Smooth muscle cell (in vitro differentiated cells): ENCODE measurements at regions not wholly inside any gene's neighbourhood (a gene's known extent, or its start where the extent isn't known, plus 50 kb on each side); places are given as distances from the start of the nearest gene placed in this dataset.

Experiments used
- DNase-seq: peaks from one replicate; lab custom pipeline; 2025; ENCODE audit not compliant: unreplicated experiment; lab: John Stamatoyannopoulos, UW
- H2AFZ ChIP-seq: fragments of 200-600 bp; sonication (generic); 2 replicates; pipeline ENCODE4 v1.6.0; 2016; ENCODE audit warnings: antibody characterized with exemption, low read depth, mild to moderate bottlenecking
- H3F3A ChIP-seq: fragments of 200-600 bp; sonication (generic); 2 replicates; pipeline ENCODE4 v1.6.0; 2017; ENCODE audit warnings: antibody characterized with exemption, low read depth
- H3K27ac ChIP-seq: fragments of 200-600 bp; sonication (generic); 2 replicates; pipeline ENCODE4 v1.5.1; 2016; ENCODE audit warnings: low read depth, mild to moderate bottlenecking
- H3K27me3 ChIP-seq: fragments of 200-600 bp; sonication (generic); 2 replicates; pipeline ENCODE4 v1.6.1; 2016; ENCODE audit warnings: low read depth, mild to moderate bottlenecking
- H3K36me3 ChIP-seq: fragments of 200-600 bp; sonication (generic); 2 replicates; pipeline ENCODE4 v1.5.1; 2016; ENCODE audit warnings: low read depth
- H3K4me1 ChIP-seq: fragments of 200-600 bp; sonication (generic); 2 replicates; pipeline ENCODE4 v1.5.1; 2016; ENCODE audit warnings: low read depth
- H3K4me2 ChIP-seq: fragments of 200-600 bp; sonication (generic); 2 replicates; pipeline ENCODE4 v1.6.0; 2016; ENCODE audit warnings: mild to moderate bottlenecking
- H3K4me3 ChIP-seq: fragments of 200-600 bp; sonication (generic); 2 replicates; pipeline ENCODE4 v1.5.1; 2016; ENCODE audit warnings: mild to moderate bottlenecking
- H3K79me2 ChIP-seq: fragments of 200-600 bp; sonication (generic); 2 replicates; pipeline ENCODE4 v1.6.0; 2016; ENCODE audit warnings: low read depth, mild to moderate bottlenecking
- H3K9ac ChIP-seq: fragments of 200-600 bp; sonication (generic); 2 replicates; pipeline ENCODE4 v1.6.0; 2016; ENCODE audit warnings: low read depth
- H3K9me3 ChIP-seq: fragments of 200-600 bp; sonication (generic); replicated peaks from 2 replicates; pipeline ENCODE4 v1.5.1; 2016; ENCODE audit warnings: low read depth
- H4K20me1 ChIP-seq: fragments of 200-600 bp; sonication (generic); 2 replicates; pipeline ENCODE4 v1.6.0; 2016; ENCODE audit warnings: low read depth
- CTCF ChIP-seq: fragments of 200-600 bp; sonication (generic); IDR thresholded peaks from 2 replicates; pipeline ENCODE4 v1.5.1; 2017; ENCODE audit warnings: borderline replicate concordance, mild to moderate bottlenecking, antibody characterized with exemption; ENCODE audit not compliant: insufficient read depth, poor library complexity, severe bottlenecking
- WGBS: methylation state at CpG from one replicate; pipeline ENCODE4 v1.1.7; 2016; ENCODE audit warnings: low lambda C conversion rate; 5-methylcytosine and 5-hydroxymethylcytosine counted together

GRCh38 chr13:82625717-82626116 is 1256.6 kb downstream of the SLITRK1 start:
- DNase-seq, result no peak
- 73% methylated on average over 3 of the region's 3 CpGs for WGBS
- Histone ChIP-seq H3K79me2 (no peaks in the 10 kb centered on the region), H3K4me2 (no peak overlapping the region), H3K4me3 (no peak overlapping the region), H3F3A (no peaks in the 10 kb centered on the region), H3K9ac (no peak overlapping the region), H3K36me3 (no peaks in the 10 kb centered on the region), H3K27me3 (no peaks in the 10 kb centered on the region), H2AFZ (no peak overlapping the region), H3K4me1 (no peaks in the 10 kb centered on the region), H3K9me3 (no peaks in the 10 kb centered on the region), H4K20me1 (no peaks in the 10 kb centered on the region), H3K27ac (no peak overlapping the region)
- TF ChIP-seq CTCF, result no peak

- Histone ChIP-seq H2AFZ (peak overlapping the region; percentile 63), H3F3A (no peaks in the 10 kb centered on the region), H3K27ac (no peak overlapping the region), H3K9me3 (no peaks in the 10 kb centered on the region), H3K4me2 (no peak overlapping the region), H3K36me3 (no peaks in the 10 kb centered on the region), H3K4me1 (no peaks in the 10 kb centered on the region), H3K27me3 (no peaks in the 10 kb centered on the region), H3K79me2 (no peaks in the 10 kb centered on the region), H3K9ac (no peak overlapping the region), H4K20me1 (no peaks in the 10 kb centered on the region), H3K4me3 (no peak overlapping the region)
- WGBS, result 75% methylated on average over 1 of the region's 1 CpG
- TF ChIP-seq CTCF, result no peak
- no peak for DNase-seq
These were observed 1267.2 kb downstream of the SLITRK1 start for GRCh38 chr13:82615043-82615442.

- no peaks in the 10 kb centered on the region for H4K20me1 ChIP-seq
- no peak overlapping the region for H3K4me2 ChIP-seq
- TF ChIP-seq CTCF, result no peak
- no peak overlapping the region for H3K4me3 ChIP-seq
- no peak overlapping the region for H2AFZ ChIP-seq
- no peak overlapping the region for H3K9ac ChIP-seq
- H3K36me3 ChIP-seq, result no peaks in the 10 kb centered on the region
- no peak overlapping the region for H3K27ac ChIP-seq
- WGBS, result 63% methylated on average over 2 of the region's 2 CpGs
- no peaks in the 10 kb centered on the region for H3K79me2 ChIP-seq
- H3K4me1 ChIP-seq, result no peaks in the 10 kb centered on the region
- DNase-seq, result no peak
- no peaks in the 10 kb centered on the region for H3K27me3 ChIP-seq
- H3F3A ChIP-seq, result no peaks in the 10 kb centered on the region
- H3K9me3 ChIP-seq, result no peaks in the 10 kb centered on the region
These were observed 1268.2 kb downstream of the SLITRK1 start for GRCh38 chr13:82614086-82614485.

- no peaks in the 10 kb centered on the region for H3K4me1 ChIP-seq
These were observed 1276.3 kb downstream of the SLITRK1 start for GRCh38 chr13:82606008-82606407.

More at GRCh38 chr13:82606008-82606407, 1276.3 kb downstream of the SLITRK1 start:
- no peak for DNase-seq
- no peaks in the 10 kb centered on the region for H4K20me1 ChIP-seq
- H3K4me2 ChIP-seq, result no peak overlapping the region
- no peak for TF ChIP-seq CTCF
- no peaks in the 10 kb centered on the region for H3K27me3 ChIP-seq
- no peak overlapping the region for H3K4me3 ChIP-seq
- no peaks in the 10 kb centered on the region for H3K36me3 ChIP-seq
- H2AFZ ChIP-seq, result no peak overlapping the region
- 95% methylated on average over 1 of the region's 1 CpG for WGBS
- peaks cover 4% of the 10 kb centered on the region for H3K9me3 ChIP-seq
- H3K9ac ChIP-seq, result no peak overlapping the region
- no peaks in the 10 kb centered on the region for H3K79me2 ChIP-seq
- H3K27ac ChIP-seq, result no peak overlapping the region
- no peaks in the 10 kb centered on the region for H3F3A ChIP-seq
